A673 (cell line): ENCODE measurements at regions not wholly inside any gene's neighbourhood (a gene's known extent, or its start where the extent isn't known, plus 50 kb on each side); places are given as distances from the start of the nearest gene placed in this dataset.

ENCODE experiments used
- BruUV-seq: library from RNA; stranded (reverse); fragments of 400-500 nt; replicated peaks from 2 replicates; lab custom pipeline; 2021; lab: Mats Ljungman, UMichigan
- CTCF ChIA-PET: fragments of 300-600 bp; sonication (Branson Sonifier 250); formaldehyde crosslinking; loops from one replicate; lab custom pipeline; 2022; ENCODE audit warnings: antibody characterized with exemption; lab: Charles Lee
- POLR2A ChIA-PET: fragments of 300-600 bp; sonication (Branson Sonifier 250); formaldehyde crosslinking; loops from one replicate; lab custom pipeline; 2022; ENCODE audit warnings: antibody characterized with exemption; ENCODE audit not compliant: low non-redundant PET; lab: Charles Lee
- DNase-seq: peaks from one replicate; pipeline ENCODE4 v3.0.0-alpha.2; 2015; ENCODE audit warnings: low spot score
- H3K27ac ChIP-seq: fragments of 200-600 bp; sonication (generic); 2 replicates; pipeline ENCODE4 v1.5.1; 2016; ENCODE audit warnings: mixed run types, low read depth, mild to moderate bottlenecking, mixed read lengths, antibody characterized with exemption, low read length; ENCODE audit not compliant: poor library complexity, severe bottlenecking
- H3K27me3 ChIP-seq: fragments of 200-600 bp; sonication (generic); replicated peaks from 2 replicates; pipeline ENCODE4 v1.6.1; 2017; ENCODE audit warnings: mixed run types, low read depth, mild to moderate bottlenecking, mixed read lengths, antibody characterized with exemption, low read length; ENCODE audit not compliant: insufficient read depth, poor library complexity
- H3K36me3 ChIP-seq: fragments of 200-600 bp; sonication (generic); 2 replicates; pipeline ENCODE4 v1.6.1; 2016; ENCODE audit warnings: mixed run types, mild to moderate bottlenecking, mixed read lengths, antibody characterized with exemption, low read length; ENCODE audit not compliant: insufficient read depth, poor library complexity, severe bottlenecking
- H3K4me1 ChIP-seq: fragments of 200-600 bp; sonication (generic); 2 replicates; pipeline ENCODE4 v1.6.1; 2017; ENCODE audit warnings: mixed run types, mild to moderate bottlenecking, mixed read lengths, antibody characterized with exemption, low read length; ENCODE audit not compliant: insufficient read depth, poor library complexity, severe bottlenecking
- H3K4me3 ChIP-seq: fragments of 200-600 bp; sonication (generic); 2 replicates; pipeline ENCODE4 v1.5.1; 2016; ENCODE audit warnings: low read depth, mixed run types, mild to moderate bottlenecking, mixed read lengths, low read length; ENCODE audit not compliant: poor library complexity, severe bottlenecking
- H3K9me3 ChIP-seq: fragments of 200-600 bp; sonication (generic); 2 replicates; pipeline ENCODE4 v1.6.1; 2016; ENCODE audit warnings: mixed run types, low read depth, mild to moderate bottlenecking, mixed read lengths, antibody characterized with exemption, low read length; ENCODE audit not compliant: poor library complexity, severe bottlenecking
- CTCF ChIP-seq: fragments of 300-800, 200-600 bp; sonication (generic); conservative IDR thresholded peaks from 2 replicates; pipeline ENCODE4 v1.5.1; 2017; ENCODE audit warnings: low read depth, mild to moderate bottlenecking, antibody characterized with exemption, low read length, moderate library complexity, mixed read lengths
- EZH2 ChIP-seq: fragments of 200-600 bp; sonication (generic); IDR thresholded peaks from 2 replicates; pipeline ENCODE4 v1.6.1; 2017; ENCODE audit warnings: borderline replicate concordance, low read depth, mild to moderate bottlenecking, mixed read lengths, antibody characterized with exemption, low read length; ENCODE audit not compliant: poor library complexity, severe bottlenecking
- intact Hi-C: fragments of 100-400 bp; cut with micrococcal nuclease; formaldehyde crosslinking; loops from one replicate; pipeline ENCODE4 v1.10.0; 2022; ENCODE audit not compliant: unreplicated experiment

GRCh38 chr7:94111009-94111408 lies 106.9 kb upstream of the BET1 start:
- Histone ChIP-seq H3K4me1 (peaks cover 14% of the 10 kb centered on the region), H3K27ac (no peak overlapping the region), H3K27me3 (no peaks in the 10 kb centered on the region), H3K9me3 (no peaks in the 10 kb centered on the region), H3K36me3 (no peaks in the 10 kb centered on the region), H3K4me3 (no peak overlapping the region)
- CTCF ChIA-PET, result no interaction called here
- TF ChIP-seq CTCF, result no peak
- no peak for TF ChIP-seq EZH2
- no TSS peak for BruUV-seq
- no peak for DNase-seq
- intact Hi-C loops, result no loop called here
- POLR2A ChIA-PET, result interaction anchor here (0.6 kb wide), 1 partner anchor 315 kb away, joined by 3 read pairs; no protein-coding TSS in a partner anchor

GRCh38 chr7:94115316-94115715 lies 111.2 kb upstream of the BET1 start:
- H3K27me3 ChIP-seq, result no peaks in the 10 kb centered on the region
- intact Hi-C loops, result no loop called here
- H3K4me3 ChIP-seq, result no peak overlapping the region
- no peak for TF ChIP-seq CTCF
- ChIA-PET CTCF (no interaction called here), POLR2A (no interaction called here)
- BruUV-seq, result no TSS peak
- H3K36me3 ChIP-seq, result no peaks in the 10 kb centered on the region
- no peak overlapping the region for H3K27ac ChIP-seq
- no peak for DNase-seq
- peaks cover 14% of the 10 kb centered on the region for H3K4me1 ChIP-seq
- H3K9me3 ChIP-seq, result no peaks in the 10 kb centered on the region

GRCh38 chr7:94123136-94123535 lies 119.0 kb upstream of the BET1 start:
- intact Hi-C loops, result no loop called here
- H3K27me3 ChIP-seq, result no peaks in the 10 kb centered on the region
- no peak for DNase-seq
- TF ChIP-seq EZH2 (no peak), CTCF (no peak)
- H3K27ac ChIP-seq, result no peak overlapping the region
- BruUV-seq, result no TSS peak
- no peaks in the 10 kb centered on the region for H3K9me3 ChIP-seq
- ChIA-PET POLR2A (no interaction called here), CTCF (no interaction called here)
- H3K36me3 ChIP-seq, result no peaks in the 10 kb centered on the region
- H3K4me3 ChIP-seq, result no peak overlapping the region
- no peaks in the 10 kb centered on the region for H3K4me1 ChIP-seq
